ELF-1 (cell line): ENCODE measurements at regions not wholly inside any gene's neighbourhood (a gene's known extent, or its start where the extent isn't known, plus 50 kb on each side); places are given as distances from the start of the nearest gene placed in this dataset.
"Not testable (repeated sequence)": the region's sequence is repeated elsewhere in the genome, so short reads cannot be mapped to it uniquely, and the experiment has no call there.

Source experiments
- DNase-seq: peaks from one replicate; pipeline ENCODE4 v3.0.0-alpha.2; 2016; ENCODE audit warnings: low read depth, low spot score

- no peak for DNase-seq
Observed at GRCh38 chr16:9630985-9631384, 539.5 kb downstream of the HAPSTR1 start.

GRCh38 chr16:9633844-9634243 lies 542.4 kb downstream of the HAPSTR1 start:
- DNase-seq, result no peak

GRCh38 chr16:9635150-9635720 lies 543.8 kb downstream of the HAPSTR1 start:
- DNase-seq, result not testable (repeated sequence)

- DNase-seq, result no peak
Observed at GRCh38 chr16:9644258-9644657, 538.0 kb downstream of the GRIN2A start.

- DNase-seq, result no peak
Observed at GRCh38 chr16:9645911-9646310, 536.3 kb downstream of the GRIN2A start.

- peak; percentile 16 for DNase-seq
Observed at GRCh38 chr16:9647981-9648701, 534.1 kb downstream of the GRIN2A start.

- DNase-seq, result no peak
Observed at GRCh38 chr16:9650284-9650683, 531.9 kb downstream of the GRIN2A start.

- no peak for DNase-seq
Observed at GRCh38 chr16:9655051-9655450, 527.2 kb downstream of the GRIN2A start.

- DNase-seq, result peak; percentile 30
Observed at GRCh38 chr16:9657641-9658040, 524.6 kb downstream of the GRIN2A start.

- no peak for DNase-seq
Observed at GRCh38 chr16:9658164-9658563, 524.1 kb downstream of the GRIN2A start.

GRCh38 chr16:9658586-9658985 lies 523.6 kb downstream of the GRIN2A start:
- DNase-seq, result no peak

GRCh38 chr16:9660898-9661297 lies 521.3 kb downstream of the GRIN2A start:
- no peak for DNase-seq

- no peak for DNase-seq
Observed at GRCh38 chr16:9661336-9662017, 520.8 kb downstream of the GRIN2A start.

GRCh38 chr16:9663588-9663987 lies 518.6 kb downstream of the GRIN2A start:
- no peak for DNase-seq

GRCh38 chr16:9665851-9666271 lies 516.4 kb downstream of the GRIN2A start:
- DNase-seq, result no peak

- DNase-seq, result no peak
Observed at GRCh38 chr16:9666834-9667480, 515.3 kb downstream of the GRIN2A start.

- DNase-seq, result peak; percentile 91
Observed at GRCh38 chr16:9670033-9670432, 512.2 kb downstream of the GRIN2A start.

GRCh38 chr16:9670616-9671015 lies 511.6 kb downstream of the GRIN2A start:
- DNase-seq, result peak; percentile 55

- not testable (repeated sequence) for DNase-seq
Observed at GRCh38 chr16:9676560-9677300, 505.5 kb downstream of the GRIN2A start.

- DNase-seq, result peak; percentile 41
Observed at GRCh38 chr16:9677301-9677653, 505.0 kb downstream of the GRIN2A start.

- no peak for DNase-seq
Observed at GRCh38 chr16:9679213-9679767, 502.9 kb downstream of the GRIN2A start.
